GM10248 (cell line): ENCODE measurements at regions not wholly inside any gene's neighbourhood (a gene's known extent, or its start where the extent isn't known, plus 50 kb on each side); places are given as distances from the start of the nearest gene placed in this dataset.

ENCODE experiments used
- CTCF ChIA-PET: fragments of 300-600 bp; sonication (Branson Sonifier 250); formaldehyde crosslinking; extraction: SDS; loops from one replicate; lab custom pipeline; 2021; ENCODE audit warnings: antibody characterized with exemption; lab: Yijun Ruan, JAX
- POLR2A ChIA-PET: fragments of 350-650 bp; sonication (Branson Sonifier 250); formaldehyde crosslinking; extraction: SDS; loops from one replicate; lab custom pipeline; 2020; ENCODE audit warnings: antibody characterized with exemption; lab: Yijun Ruan, JAX
- DNase-seq: peaks from one replicate; pipeline ENCODE4 v3.0.0; 2012; ENCODE audit errors: extremely low spot score
- TF ChIP-seq, protein P1 (sequence below): IDR thresholded peaks from 2 replicates; pipeline ENCODE4 v1.5.1; 2012; ENCODE audit warnings: mild to moderate bottlenecking, low read depth; ENCODE audit errors: extremely low read depth, missing control alignments, control extremely low read depth

DNA sequence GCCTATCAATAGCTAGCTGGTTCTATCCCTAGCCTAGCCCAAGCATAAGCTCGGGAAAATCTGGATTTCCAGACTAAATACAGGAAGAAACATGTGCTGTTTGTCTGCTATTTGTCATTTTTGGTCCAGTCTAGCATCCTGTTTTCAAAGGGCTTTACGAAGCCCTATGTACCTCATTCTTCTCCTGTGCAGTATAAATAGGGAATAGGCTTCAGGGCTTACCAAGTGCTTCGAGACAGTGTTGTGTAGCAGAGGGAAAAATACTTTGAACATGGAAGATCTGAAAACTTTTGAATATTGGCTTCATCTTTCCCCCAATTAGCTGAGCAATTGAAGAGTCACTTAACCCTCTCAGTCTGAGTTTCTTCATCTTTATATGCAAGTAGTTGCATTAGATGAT, 679.8 kb downstream of the TDRD15 start:
- ChIA-PET CTCF (interaction anchor here (1.0 to 2.0 kb wide), 3 partner anchors 13 to 25 kb away, joined by 3 to 5 read pairs (median 3); no protein-coding TSS in a partner anchor), POLR2A (no interaction called here)
- TF ChIP-seq, protein P1, sequence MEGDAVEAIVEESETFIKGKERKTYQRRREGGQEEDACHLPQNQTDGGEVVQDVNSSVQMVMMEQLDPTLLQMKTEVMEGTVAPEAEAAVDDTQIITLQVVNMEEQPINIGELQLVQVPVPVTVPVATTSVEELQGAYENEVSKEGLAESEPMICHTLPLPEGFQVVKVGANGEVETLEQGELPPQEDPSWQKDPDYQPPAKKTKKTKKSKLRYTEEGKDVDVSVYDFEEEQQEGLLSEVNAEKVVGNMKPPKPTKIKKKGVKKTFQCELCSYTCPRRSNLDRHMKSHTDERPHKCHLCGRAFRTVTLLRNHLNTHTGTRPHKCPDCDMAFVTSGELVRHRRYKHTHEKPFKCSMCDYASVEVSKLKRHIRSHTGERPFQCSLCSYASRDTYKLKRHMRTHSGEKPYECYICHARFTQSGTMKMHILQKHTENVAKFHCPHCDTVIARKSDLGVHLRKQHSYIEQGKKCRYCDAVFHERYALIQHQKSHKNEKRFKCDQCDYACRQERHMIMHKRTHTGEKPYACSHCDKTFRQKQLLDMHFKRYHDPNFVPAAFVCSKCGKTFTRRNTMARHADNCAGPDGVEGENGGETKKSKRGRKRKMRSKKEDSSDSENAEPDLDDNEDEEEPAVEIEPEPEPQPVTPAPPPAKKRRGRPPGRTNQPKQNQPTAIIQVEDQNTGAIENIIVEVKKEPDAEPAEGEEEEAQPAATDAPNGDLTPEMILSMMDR = no peak
- DNase-seq = no peak

DNA sequence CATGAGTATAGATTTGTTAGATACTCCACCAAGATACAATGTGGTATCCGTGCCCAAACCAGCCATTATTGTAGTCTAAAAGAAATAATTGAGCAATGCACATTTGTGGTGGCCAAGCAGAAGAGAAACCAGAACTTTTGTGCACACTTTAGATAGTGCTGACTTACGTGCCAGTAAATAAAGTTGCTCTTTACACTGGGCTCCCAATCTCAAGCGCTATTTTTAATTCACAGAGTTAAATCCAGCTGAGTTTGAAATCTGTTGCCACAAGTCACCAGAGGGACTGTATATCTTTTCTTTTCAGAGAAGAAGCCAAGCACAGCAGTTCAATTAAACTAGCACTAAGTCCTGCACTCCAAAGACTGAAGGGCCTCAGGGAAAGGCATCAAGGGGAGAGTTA, 680.4 kb downstream of the TDRD15 start:
- CTCF ChIA-PET = interaction anchor here (1.0 kb wide), 1 partner anchor 26 kb away, joined by 3 read pairs; no protein-coding TSS in a partner anchor
- TF ChIP-seq, protein P1 = no peak
- no peak for DNase-seq
- POLR2A ChIA-PET = no interaction called here

DNA sequence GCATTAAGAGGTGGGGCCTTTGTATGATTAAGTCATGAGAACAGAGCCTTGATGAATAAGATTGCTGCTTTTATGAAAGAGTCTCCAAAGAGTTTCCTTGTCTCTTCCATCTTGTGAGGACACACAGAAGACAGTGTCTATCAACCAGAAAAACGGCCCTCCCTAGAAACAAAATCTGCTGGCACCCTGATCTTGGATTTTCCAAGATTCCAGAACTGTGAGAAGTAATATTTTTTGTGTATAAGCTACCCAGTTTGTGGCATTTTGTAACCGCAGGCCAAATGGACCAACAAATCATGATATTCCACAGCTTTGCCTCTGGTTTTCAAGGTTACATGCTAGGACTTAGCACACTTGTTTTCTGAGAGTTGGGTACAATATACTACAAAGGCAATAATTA, 687.8 kb downstream of the TDRD15 start:
- CTCF ChIA-PET = no interaction called here
- POLR2A ChIA-PET = no interaction called here
- DNase-seq = no peak
- TF ChIP-seq, protein P1 = no peak

DNA sequence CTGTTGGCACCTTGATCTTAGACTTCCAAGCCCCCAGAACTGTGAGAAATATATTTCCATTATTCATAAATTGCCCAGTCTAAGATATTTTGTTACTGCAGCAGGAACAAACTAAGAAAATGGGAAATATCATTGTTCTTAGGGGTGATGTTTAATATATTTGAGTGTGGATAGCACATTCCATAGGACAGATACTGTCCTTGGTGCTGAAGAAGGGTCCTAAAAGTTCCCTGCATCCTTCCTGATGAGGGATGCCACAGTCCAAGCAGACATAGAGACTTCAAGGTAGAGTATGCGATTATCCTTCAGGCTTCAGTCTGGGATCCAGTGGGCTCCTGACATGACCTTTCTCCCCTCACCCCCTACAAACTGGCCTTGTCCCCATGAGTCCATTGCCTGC, 689.0 kb downstream of the TDRD15 start:
- CTCF ChIA-PET = no interaction called here
- no peak for DNase-seq
- TF ChIP-seq, protein P1 = no peak
- POLR2A ChIA-PET = no interaction called here

DNA sequence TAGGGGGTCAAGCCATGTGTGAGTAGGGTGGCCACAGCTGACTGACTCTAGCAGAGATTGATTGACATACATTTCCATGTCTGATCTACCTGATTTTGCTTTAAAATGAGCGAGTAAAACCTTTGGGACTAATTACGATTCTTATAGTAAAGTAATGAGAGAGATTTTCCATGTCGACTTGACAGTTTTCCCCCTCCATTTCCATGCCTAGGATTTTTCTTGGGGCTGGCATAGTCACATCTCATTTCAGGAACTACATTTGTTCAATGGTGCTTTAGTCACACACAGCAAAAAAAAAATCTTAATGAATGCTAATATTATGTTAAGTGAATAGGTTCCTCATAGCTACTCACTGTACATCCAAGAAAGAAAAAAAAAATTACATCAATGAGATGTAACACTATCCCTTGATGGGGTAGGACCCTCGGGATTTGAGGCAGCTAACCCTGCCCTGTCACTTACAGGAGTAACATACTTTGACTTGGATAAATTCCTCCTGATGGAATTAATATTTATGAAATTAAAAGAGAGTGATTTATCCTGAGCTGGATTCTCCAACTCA, 690.9 kb downstream of the TDRD15 start:
- CTCF ChIA-PET = no interaction called here
- DNase-seq = no peak
- TF ChIP-seq, protein P1 = no peak
- POLR2A ChIA-PET = no interaction called here

DNA sequence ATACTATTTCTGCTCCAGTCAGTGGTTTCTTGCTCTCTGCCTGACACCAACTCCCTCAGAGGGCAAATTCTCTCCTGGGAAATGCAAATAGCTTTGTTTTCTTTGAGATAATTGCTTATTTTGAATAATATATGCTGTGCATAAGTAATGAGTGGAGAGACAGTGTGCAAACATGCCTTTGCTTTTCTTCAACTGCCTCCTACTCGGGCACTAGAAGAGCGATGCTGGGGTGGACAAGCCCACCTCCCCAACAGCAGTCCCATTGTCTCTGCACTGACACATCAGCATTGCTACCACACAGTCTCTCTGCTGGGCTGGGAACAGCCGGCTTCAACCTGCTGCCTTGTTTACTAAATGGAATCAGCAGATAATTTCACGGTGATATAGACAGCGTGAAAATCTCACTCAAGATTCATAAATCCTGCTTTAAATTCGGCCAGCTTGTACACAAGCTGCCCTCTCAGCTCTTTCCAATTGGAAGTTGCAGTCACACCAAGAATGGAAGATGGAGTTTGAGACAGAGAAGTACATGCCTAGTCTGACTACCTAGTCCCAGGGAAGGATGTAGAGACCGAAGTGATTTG, 694.5 kb downstream of the TDRD15 start:
- no peak for DNase-seq
- ChIA-PET POLR2A (no interaction called here), CTCF (interaction anchor here (0.9 kb wide), 1 partner anchor 16 kb away, joined by 4 read pairs; no protein-coding TSS in a partner anchor)
- TF ChIP-seq, protein P1 = no peak
